Glomerular visceral epithelial cell (primary cell): ENCODE measurements at regions not wholly inside any gene's neighbourhood (a gene's known extent, or its start where the extent isn't known, plus 50 kb on each side); places are given as distances from the start of the nearest gene placed in this dataset.

ENCODE experiments used
- DNase-seq: peaks from one replicate; pipeline ENCODE4 v3.0.0-alpha.2; 2016; ENCODE audit errors: extremely low spot score

DNA sequence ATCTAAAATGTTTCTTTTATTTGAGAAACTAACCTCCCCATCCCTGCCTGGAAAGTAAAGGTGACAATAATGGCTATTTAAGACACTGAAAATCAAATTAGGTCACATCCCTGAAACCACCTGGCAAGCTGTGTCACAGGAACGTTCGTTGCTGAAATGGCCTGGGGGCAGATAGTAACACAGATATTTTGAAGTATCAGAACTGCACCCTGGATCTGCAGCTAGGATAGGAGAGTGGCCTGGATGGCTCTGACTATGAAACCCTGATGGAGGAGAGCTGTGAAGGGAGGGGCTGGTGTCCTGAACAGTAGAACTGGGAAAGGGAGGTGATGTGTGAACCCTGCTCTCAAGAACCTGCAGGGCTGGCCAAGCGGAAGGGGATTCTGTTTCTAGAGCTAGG is 648.3 kb upstream of the CFAP20DC start:
- DNase-seq, result no peak

GRCh38 chr3:59696783-59697182 is 647.0 kb upstream of the CFAP20DC start:
- DNase-seq, result no peak

DNA sequence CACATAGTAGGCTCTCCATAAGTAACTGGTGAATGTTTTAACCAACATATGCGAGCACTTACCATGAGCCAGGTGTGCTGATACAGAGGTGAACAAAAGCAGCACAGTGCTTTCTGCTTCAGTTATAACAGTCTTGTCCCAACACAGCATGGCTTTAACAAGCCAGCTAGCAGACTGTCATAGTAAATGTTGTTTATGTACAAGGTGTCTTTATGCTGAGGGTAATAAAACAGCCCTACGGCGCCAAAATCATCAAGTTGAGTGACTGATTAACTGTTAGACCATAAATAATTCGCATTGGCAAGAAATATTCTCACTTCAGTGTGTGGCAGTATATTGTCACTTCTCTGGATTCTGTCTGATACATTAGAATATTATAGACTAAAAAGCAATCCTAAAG is 646.0 kb upstream of the CFAP20DC start:
- DNase-seq, result no peak

DNA sequence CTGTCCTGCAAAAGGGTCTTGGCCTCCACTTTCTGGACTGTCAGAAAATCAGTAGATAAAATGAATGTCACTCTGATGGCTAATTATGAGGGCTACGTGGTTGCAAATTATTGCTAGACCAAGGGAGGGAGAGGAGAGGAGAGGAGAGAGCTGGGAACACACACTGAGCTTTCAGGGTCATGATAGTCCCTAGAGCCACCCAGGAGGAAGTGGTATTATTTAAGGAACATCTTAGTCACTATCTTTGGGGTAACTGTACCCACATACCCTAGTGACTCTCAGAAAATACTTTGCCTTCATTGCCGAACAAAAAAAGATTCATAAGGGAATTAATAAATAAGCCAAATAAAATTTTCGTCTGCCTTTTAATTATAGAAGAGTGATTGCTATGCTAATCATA is 642.3 kb upstream of the CFAP20DC start:
- DNase-seq, result no peak

GRCh38 chr3:59690886-59691285 is 641.1 kb upstream of the CFAP20DC start:
- no peak for DNase-seq

DNA sequence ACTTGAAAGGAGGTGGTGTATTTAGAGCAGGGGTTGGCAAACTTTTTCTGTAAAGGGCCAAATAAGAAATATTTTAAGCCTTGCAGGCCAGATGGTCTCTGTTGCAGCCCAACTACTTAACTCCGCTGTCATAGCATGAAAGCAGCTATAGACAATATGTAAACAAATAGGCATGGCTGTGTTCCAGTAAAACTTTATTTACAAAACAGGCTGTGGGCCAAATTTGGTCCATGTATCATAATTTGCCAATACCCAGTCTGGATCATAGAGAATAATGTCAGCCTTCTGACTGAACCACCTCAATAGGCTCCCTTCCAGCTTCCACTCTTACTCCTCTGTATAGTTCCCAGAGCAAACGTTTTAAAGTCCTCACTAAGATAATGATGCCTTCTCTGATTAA is 638.8 kb upstream of the CFAP20DC start:
- DNase-seq, result no peak

GRCh38 chr3:59685432-59685831 is 635.6 kb upstream of the CFAP20DC start:
- DNase-seq, result no peak

GRCh38 chr3:59684766-59685165 is 634.9 kb upstream of the CFAP20DC start:
- no peak for DNase-seq

DNA sequence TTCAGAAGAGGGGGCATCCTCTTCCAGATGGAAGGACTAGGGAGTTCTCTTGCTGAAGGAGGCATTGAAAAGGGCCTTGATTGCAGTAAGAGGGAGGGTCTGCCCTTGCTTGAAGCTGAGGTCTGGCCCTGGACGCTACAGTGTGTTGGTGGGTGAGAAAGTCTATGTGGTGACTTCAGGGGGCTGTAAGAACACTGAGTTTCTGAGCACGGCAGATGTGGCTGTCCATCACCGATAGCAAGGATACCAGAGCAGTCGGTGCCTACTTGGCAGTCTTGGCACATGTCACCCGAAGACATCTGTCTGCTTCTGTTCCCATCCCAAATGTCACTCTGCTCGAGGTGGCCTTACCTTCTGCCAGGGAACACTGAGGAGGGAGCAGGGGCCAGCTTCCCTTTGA is 631.1 kb upstream of the CFAP20DC start:
- DNase-seq, result no peak

- no peak for DNase-seq
Measured at GRCh38 chr3:59677747-59678702, 628.2 kb upstream of the CFAP20DC start.

GRCh38 chr3:59675495-59675894 is 625.7 kb upstream of the CFAP20DC start:
- no peak for DNase-seq

DNA sequence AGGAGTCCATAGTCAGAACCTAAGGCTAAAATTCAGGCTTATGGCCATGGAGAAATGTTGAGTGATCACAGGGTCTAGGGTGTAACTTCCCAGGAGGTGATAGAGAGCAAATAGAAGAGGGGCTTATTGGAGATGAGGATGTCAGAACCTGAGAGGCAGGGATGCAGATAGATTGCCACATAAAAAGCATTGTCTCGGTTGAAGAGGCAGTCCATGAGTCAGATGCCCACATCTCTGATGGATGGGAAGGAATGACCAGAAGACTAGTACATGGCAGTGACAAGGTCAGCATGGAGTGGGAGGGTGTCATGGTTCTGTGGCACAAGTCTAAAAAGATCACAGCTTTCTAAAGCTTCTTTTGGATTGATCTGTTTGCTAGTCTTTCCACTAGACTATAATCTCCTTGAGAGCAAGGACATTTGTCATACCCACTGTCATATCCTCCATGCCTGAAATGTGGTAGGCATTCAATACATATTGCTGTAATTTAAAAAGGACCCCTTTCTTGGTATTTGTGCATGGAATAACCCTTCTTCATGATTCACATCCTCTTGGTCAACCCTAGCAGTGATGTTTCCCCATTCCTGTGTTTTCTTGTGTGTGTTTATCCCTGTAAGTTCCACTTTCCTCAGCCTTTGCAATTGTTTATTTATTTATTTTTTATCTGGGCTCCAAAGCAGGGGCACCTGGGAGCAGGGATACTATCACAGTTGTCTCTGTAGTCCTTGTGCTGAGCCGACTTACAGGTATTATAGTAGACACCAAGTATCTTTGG is 613.4 kb upstream of the CFAP20DC start:
- DNase-seq, result no peak

DNA sequence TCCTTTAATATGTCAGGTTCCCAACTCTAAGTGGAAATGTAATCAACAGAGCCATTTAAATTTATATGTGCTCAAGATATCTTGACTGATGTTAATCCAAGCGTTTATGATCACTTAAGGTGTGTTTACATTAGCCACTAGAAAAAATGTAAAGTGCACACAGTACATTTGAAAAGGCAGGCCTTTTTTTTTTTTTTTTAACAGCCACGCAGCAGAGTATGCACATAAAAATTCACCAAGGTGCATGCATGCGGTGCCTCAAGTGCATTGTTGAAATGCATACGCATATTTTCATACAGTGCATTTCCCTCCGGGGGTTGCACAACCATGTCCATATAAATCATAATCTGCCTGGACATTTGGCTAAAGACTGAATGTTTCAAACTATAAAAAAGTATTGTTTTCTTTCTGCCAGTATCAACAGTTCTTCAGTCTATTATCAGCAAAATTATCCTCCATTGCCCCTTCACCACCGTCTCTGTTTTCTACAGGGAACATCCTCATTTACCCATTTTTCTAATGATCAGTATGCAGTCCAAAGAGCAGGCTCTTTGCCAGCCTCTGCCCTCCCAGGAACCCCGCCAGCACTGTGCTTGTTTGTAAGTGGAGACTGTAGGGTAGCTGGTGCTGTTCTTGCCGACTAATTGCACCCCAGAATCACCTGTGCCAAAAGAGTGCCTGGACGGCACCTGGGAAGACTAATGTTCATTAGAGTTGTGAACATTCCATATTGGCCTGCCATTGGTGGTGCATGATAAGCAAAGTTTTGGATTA is 611.2 kb upstream of the CFAP20DC start:
- no peak for DNase-seq

- DNase-seq, result no peak
Measured at GRCh38 chr3:59660376-59660775, 610.6 kb upstream of the CFAP20DC start.

DNA sequence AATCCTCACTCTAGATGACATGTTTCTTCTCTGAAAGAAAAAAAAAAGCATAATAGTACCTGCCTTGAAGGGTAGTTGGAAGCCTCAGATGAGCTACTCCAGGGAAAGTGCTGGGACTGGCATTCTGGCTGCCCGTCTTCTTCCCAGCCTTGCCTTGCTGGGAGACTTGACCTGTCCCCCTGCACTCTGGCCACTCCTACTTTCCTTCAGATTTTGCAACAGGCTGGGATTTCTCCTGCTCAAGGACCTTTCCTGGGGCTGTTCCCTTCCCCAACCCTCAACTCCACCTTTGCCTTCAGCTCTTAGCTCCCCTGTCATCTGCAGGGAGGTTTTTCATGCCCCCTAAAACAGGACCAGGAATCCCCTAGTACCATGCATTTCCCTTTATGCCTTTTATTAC is 609.9 kb upstream of the CFAP20DC start:
- no peak for DNase-seq

GRCh38 chr3:59658866-59659265 is 609.0 kb upstream of the CFAP20DC start:
- no peak for DNase-seq

DNA sequence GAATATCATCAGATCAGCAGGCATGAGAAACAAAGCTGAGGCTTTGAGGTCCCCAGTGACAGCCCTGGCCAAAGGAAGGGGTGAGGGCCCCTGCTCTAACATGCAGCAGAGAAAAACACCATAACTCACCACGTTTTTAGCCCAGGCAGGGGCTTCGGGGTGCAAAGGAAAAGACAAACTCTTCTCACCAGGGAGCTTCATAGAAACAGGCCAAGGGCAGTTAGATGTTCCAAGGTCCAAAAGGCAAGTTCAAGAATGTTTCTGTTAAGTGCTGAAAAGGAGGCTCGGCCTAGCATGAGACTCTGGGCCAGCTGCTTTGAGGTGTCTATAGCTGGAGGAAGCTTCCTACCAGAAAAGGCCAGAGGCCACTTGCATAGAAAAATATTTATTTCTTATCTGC is 608.4 kb upstream of the CFAP20DC start:
- DNase-seq, result no peak

DNA sequence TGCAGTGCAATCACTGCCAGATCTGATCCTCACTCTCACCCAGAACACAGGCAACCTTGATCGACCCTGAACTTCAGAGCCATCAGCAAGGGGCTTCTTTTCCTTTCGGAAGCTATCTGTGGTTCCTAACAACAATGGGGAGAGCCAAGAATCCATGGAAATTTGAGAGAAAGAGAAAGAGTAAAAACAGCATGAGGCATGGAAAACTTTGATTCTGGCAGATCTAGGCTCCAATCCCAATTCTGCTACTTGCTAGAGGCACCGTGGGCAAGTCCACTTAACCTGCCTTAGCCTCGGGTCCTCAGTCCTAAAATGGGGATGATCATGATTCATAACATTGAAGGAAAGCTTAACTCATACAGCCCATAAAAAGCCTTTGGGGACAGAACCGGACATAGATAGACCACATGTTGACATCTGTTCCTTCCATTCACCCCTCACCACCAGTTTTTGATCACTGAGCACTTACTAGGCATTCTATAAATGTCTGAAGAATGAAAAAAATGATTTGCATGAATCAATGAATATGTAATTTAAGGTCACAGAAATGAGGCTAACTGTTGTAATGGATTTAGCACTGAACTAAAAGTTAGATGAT is 605.7 kb upstream of the CFAP20DC start:
- DNase-seq, result no peak

DNA sequence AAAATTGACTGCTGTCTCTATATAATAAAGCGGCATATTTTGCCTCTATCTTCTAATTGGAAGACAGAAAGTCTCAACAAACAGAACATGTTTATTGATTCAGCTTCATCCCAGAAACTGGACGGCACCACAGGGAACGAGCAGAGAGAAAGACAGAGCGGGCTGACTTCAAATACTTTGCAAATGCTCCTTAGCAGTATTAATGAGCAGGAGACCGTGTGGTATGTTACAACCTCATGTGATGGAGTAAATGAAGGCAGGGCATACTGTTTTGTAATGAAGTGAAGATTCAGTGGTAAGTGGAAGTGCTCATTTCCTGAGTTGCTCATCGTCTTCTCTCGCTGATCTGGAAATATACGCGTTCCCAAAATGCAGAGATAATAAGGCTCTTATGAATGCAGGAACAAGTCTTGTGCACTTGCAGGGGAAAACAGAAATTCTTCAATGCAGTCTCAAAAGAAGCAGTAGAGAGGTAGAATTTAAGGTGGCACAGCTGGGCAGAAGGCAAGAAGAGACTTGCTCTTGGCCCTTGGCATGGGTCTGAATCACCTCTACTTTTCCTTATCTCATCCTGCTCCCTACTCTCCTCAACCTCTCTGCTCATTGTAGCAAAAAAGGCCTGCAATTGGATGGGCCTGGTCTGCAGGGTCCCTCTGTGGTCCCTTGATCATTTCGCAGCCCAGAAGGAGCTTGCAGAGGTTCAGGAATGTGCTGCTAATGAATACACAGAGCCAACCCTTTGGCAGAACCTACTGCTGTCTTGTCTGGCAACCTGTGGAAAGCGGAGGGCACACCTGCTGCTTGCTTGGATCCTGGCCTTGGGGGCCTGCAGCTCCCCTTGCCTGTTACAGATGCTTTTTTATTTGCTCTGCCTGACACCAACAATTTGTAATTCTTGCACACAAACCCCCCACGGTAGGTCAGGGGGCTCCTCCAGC is 604.9 kb upstream of the CFAP20DC start:
- DNase-seq, result no peak

- no peak for DNase-seq
Measured at GRCh38 chr3:59654123-59654479, 604.3 kb upstream of the CFAP20DC start.
